Choroid plexus epithelial cell (primary cell): ENCODE measurements at regions not wholly inside any gene's neighbourhood (a gene's known extent, or its start where the extent isn't known, plus 50 kb on each side); places are given as distances from the start of the nearest gene placed in this dataset.

Experiments
- DNase-seq: peaks from one replicate; pipeline ENCODE4 v3.0.0-alpha.2; 2010; ENCODE audit warnings: low read depth
- H3K4me3 ChIP-seq: 2 replicates; pipeline ENCODE4 v1.5.1; 2011; ENCODE audit warnings: low read depth, mild to moderate bottlenecking, control low read depth, low read length, moderate library complexity
- TF ChIP-seq, protein P1 (sequence below): conservative IDR thresholded peaks from 2 replicates; pipeline ENCODE4 v1.5.1; 2011; ENCODE audit warnings: low read depth, mild to moderate bottlenecking, control low read depth, inconsistent platforms, low read length, moderate library complexity

DNA sequence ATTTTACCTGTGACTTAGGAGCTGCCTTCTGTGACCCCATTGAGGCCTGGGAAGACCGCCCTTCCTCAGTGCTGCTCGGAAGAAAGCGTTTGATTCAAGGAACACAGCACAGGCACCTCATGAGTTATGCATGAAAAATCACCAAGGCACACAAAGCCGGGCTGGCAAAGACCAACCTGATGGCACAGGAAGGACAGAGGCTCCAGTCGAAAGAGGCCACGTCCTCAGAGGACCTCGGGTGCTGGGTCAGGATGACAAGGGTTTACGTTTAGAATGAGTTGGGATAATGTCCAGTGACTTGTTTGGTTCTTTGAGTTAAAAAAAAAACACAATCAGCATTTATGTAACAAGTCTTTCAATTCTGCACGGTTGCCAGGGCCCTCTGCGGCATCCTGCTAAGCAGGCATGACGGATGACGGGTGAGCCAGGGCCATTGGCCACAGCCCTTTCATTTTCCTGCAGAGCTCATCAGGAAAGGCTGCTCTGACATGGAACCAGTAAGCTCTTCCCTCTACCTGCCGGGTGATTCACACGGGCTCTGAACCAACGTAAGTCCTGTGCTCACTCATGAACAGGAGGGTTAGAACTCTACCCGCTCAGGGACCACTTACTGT is 112.8 kb downstream of the DACT2 start:
- H3K4me3 ChIP-seq: no peak overlapping the region
- TF ChIP-seq, protein P1, sequence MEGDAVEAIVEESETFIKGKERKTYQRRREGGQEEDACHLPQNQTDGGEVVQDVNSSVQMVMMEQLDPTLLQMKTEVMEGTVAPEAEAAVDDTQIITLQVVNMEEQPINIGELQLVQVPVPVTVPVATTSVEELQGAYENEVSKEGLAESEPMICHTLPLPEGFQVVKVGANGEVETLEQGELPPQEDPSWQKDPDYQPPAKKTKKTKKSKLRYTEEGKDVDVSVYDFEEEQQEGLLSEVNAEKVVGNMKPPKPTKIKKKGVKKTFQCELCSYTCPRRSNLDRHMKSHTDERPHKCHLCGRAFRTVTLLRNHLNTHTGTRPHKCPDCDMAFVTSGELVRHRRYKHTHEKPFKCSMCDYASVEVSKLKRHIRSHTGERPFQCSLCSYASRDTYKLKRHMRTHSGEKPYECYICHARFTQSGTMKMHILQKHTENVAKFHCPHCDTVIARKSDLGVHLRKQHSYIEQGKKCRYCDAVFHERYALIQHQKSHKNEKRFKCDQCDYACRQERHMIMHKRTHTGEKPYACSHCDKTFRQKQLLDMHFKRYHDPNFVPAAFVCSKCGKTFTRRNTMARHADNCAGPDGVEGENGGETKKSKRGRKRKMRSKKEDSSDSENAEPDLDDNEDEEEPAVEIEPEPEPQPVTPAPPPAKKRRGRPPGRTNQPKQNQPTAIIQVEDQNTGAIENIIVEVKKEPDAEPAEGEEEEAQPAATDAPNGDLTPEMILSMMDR: no peak
- DNase-seq: no peak

DNA sequence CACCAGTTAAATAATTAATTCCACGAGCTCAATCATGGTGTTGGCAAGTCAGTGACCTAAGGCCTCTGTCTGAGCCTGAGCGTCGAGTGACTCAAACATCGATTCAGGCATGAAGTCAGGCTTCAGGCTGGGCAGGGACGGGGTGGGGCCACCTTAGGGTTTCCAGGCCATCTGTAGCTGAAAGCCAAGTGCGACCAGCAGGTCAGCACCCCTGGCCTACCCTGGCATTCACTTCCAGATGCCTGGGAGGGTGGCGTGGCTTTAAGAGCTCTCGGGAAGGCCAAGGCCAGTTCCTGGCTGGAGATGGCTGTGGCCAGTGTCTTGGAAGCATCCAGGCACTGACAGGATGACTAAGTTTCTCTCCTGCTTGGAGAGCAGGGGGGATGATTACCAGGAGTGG is 113.4 kb downstream of the DACT2 start:
- TF ChIP-seq, protein P1: no peak
- H3K4me3 ChIP-seq: no peak overlapping the region
- no peak for DNase-seq

DNA sequence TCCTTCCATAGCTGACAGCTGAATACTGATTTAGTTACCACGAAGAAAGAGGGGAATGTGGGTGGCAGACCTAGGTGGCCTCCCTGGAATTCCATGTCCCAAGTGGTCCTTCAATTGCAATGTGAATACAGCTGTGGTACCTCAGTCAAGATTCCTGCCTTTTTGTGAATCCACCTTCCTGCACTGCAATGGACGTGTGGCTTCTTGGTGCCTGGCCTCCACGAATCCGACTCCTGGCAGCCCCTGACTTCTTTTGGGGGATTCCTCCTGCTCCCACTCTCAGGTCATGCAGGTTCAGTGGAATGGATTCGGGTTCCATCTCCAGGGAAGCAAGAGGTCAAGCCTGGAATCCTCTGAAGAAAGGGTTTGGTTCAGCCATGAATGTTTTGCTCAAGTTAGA is 117.8 kb downstream of the DACT2 start:
- no peak overlapping the region for H3K4me3 ChIP-seq
- TF ChIP-seq, protein P1: no peak
- DNase-seq: no peak

GRCh38 chr6:168201383-168201782 is 118.2 kb downstream of the DACT2 start:
- TF ChIP-seq, protein P1: peak; percentile 24
- DNase-seq: no peak
- no peak overlapping the region for H3K4me3 ChIP-seq

DNA sequence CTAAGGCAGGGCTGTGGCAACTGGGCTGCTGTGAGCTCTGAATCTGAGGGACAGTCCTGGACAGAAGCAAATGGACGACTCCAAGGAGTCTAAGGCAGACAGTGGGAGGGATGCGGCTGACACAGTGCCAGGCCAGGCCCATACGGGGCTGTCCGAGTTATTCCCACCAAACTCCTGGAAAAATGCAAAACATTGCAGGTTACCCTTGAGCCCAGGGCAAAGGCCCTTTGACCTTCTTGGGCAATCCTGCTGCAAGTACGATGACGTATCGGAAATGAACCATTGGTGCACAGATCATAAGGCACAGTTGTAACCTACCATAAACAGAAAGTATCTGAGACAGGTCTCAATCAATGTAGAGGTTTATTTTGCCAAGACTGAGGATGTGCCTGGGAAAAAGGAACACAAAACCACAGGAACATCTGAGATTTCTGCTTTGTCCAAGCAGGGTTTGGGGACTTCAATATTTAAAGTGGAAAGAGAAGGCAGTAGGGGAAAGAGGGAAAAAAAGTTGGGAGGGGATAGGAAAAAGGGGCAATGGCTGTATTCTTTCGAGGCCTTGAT is 118.9 kb downstream of the DACT2 start:
- no peak for DNase-seq
- TF ChIP-seq, protein P1: no peak
- no peak overlapping the region for H3K4me3 ChIP-seq

DNA sequence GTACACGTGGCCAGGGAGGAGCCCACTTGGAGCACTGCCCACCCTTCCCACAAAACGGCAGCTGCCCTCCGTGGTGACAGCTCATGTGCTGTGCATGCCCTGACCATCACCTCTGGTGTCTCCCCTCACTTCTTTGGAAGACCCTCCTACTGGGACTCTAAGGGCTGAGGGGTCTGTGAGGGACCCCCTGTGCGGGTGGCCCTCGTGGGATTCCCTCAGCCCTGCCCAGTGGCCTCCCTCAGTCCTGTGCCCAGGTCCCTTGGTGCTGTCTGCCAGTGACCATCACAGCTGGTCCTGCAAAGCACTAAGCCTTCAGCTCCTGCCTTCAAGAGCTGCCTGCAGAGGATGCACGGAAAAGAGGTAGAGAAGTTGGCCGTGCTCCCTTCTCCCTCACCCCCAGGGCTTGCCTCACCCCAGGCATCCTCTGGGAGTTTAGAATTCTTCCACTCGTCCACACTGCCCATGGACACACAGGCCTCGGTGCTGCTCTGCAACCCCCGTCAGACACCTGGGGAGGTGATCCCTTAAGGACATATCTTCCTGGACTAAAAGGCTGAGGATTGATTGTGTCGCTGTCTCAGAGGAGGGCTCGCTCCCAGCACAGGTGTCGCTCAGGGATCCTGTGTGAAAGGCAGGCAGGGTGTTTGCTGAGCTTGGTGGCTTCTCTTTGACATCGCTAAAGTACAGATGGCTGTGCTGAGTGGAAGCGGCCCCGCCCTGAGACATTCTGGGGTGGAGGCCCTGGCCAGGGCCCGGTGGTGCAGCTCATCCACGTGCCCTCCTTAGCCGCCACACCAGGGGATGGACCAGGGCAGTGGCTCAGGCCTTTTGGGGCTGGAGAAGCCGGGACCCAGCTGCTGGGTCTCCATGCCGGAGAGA is 119.5 kb upstream of the FRMD1 start:
- TF ChIP-seq, protein P1: no peak
- H3K4me3 ChIP-seq: no peak overlapping the region
- no peak for DNase-seq
